ENCODE measurements at regions not wholly inside any gene's neighbourhood (a gene's known extent, or its start where the extent isn't known, plus 50 kb on each side); places are given as distances from the start of the nearest gene placed in this dataset.

- H3K27me3 ChIP-seq (ENCODE audit: control insufficient read depth in 1 of 2, insufficient read depth in 2 of 2, low read length in 2 of 2) = no peaks in the 10 kb centered on the region
- H3K4me1 ChIP-seq (ENCODE audit: insufficient read depth, low read length) = no peaks in the 10 kb centered on the region
- no peak overlapping the region for H3K9ac ChIP-seq (ENCODE audit: low read length)
- no peak overlapping the region for H3K27ac ChIP-seq (ENCODE audit: low read depth, low read length)
- no peaks in the 10 kb centered on the region for H3K9me3 ChIP-seq (ENCODE audit: low read length)
- H3K36me3 ChIP-seq (ENCODE audit: insufficient read depth, low read length) = no peaks in the 10 kb centered on the region
- H3K4me3 ChIP-seq (ENCODE audit: low read depth in 1 of 2, low read length in 2 of 2) = no peak overlapping the region
These were observed 374.8 kb upstream of the MYT1L start for GRCh38 chr2:2705871-2706270.

DNA sequence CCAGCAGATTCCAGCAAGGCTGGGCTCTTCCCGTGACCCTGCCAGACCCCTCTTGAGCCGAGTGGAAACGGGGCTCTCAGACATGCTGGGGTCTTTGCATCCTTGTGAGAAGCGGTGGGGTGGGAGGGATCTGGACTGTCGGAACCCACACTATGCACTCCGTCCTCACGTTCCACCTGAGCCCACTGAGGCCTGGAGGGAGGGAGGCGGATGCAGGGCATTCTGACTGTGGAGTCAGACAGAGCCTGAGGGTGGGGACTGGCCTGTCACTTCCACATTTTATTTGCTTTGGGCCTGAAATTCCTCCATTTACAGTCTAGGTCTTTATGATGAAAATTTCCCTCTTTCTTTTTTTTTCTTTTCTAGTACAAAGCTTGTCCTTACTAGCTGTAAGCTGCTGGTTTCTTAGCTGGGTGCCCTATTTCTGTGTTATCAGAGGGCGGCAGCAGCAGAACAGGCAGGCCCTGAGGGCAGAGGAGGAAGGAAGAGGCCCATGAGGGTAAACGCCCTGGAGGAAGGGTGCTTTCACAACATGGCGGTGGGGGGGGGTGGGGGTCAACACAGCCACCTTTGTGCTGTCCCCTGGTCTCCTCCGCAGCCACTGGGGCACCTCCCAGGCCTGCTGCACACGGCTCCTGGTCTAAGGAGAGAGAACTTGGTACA, 373.5 kb upstream of the MYT1L start:
- peaks cover 5% of the 10 kb centered on the region for H3K4me1 ChIP-seq (ENCODE audit: insufficient read depth, low read length)
- no peaks in the 10 kb centered on the region for H3K9me3 ChIP-seq (ENCODE audit: low read length)
- no peak overlapping the region for H3K27ac ChIP-seq (ENCODE audit: low read depth, low read length)
- no peak overlapping the region for H3K9ac ChIP-seq (ENCODE audit: low read length)
- H3K27me3 ChIP-seq (ENCODE audit: control insufficient read depth in 1 of 2, insufficient read depth in 2 of 2, low read length in 2 of 2) = no peaks in the 10 kb centered on the region
- no peaks in the 10 kb centered on the region for H3K36me3 ChIP-seq (ENCODE audit: insufficient read depth, low read length)
- no peak overlapping the region for H3K4me3 ChIP-seq (ENCODE audit: low read depth in 1 of 2, low read length in 2 of 2)

DNA sequence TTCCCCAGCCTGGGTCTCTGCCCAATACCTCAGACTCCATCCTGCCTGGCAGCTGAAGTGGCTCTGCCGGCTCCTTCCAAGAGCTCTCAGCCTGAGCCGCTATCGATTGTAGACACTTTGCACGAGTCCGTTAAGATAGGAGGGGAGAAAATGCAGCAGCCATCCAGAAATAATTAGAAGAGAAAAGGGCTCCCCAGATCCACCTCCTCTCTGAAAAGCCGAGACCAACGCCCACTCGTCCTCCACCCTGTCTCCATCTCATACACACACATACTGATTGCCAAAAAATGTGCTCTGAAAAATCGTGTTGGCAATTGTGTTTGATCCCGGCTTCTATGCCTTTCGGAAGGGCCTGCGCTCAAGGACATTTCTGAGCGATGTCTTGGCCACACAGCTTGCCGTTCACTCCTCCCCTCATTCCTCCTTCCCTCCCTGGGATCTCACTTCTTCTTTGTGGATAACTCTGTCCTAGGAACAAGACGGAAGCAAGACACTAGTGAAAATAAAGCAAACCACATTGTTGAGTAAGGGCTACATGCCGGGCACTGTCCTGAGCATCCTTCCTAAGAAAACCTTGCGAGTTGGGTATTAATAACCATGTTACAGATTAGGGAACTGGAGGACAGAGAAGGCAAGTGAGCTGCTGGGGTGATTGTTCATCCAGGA, 372.8 kb upstream of the MYT1L start:
- no peak overlapping the region for H3K9ac ChIP-seq (ENCODE audit: low read length)
- peaks cover 5% of the 10 kb centered on the region for H3K4me1 ChIP-seq (ENCODE audit: insufficient read depth, low read length)
- no peaks in the 10 kb centered on the region for H3K27me3 ChIP-seq (ENCODE audit: control insufficient read depth in 1 of 2, insufficient read depth in 2 of 2, low read length in 2 of 2)
- no peak overlapping the region for H3K4me3 ChIP-seq (ENCODE audit: low read depth in 1 of 2, low read length in 2 of 2)
- H3K36me3 ChIP-seq (ENCODE audit: insufficient read depth, low read length) = no peaks in the 10 kb centered on the region
- no peaks in the 10 kb centered on the region for H3K9me3 ChIP-seq (ENCODE audit: low read length)
- no peak overlapping the region for H3K27ac ChIP-seq (ENCODE audit: low read depth, low read length)

DNA sequence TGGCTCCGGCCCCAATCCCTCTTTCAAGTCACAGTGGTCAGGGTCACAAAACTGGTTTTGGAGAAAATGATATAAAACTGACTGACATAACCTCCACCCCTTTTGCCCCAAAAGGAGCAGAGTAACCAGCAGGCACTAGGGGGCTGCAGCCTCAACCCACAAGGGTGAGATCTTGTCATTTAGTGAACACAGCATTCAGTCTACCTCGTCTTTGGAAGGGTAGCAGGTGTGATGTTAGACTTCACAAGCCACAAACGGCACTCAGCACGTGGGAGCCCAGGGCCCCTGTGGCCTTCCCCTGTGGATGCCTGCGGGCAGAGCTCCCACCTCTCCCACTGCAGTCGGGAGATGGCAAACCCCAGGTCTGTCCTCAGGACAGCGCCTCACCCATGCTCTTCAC, 372.1 kb upstream of the MYT1L start:
- Histone ChIP-seq H3K4me1 (ENCODE audit: insufficient read depth, low read length) (peaks cover 5% of the 10 kb centered on the region), H3K9ac (ENCODE audit: low read length) (no peak overlapping the region), H3K27ac (ENCODE audit: low read depth, low read length) (no peak overlapping the region), H3K4me3 (ENCODE audit: low read depth in 1 of 2, low read length in 2 of 2) (no peak overlapping the region), H3K36me3 (ENCODE audit: insufficient read depth, low read length) (no peaks in the 10 kb centered on the region), H3K27me3 (ENCODE audit: control insufficient read depth in 1 of 2, insufficient read depth in 2 of 2, low read length in 2 of 2) (no peaks in the 10 kb centered on the region), H3K9me3 (ENCODE audit: low read length) (no peaks in the 10 kb centered on the region)

DNA sequence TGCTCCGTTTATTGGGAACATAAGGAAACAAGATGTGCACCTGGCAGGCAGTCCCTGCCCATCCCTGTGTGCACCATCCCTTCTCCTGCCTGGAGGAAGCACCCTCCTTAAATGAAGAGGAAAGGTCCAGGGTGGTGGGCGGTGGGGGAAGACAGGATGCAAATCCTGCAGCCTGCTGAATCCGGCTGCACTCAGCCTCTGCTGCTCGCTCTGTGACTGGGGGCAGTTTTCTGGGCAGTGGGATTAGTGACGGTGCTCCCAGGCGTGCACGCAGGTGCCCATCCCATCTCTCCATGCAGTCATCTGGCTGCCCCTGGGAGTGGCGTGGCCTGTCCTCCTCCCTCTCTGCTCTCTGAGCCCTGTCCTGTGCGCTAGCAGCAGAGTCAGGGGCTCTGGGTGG, 371.3 kb upstream of the MYT1L start:
- H3K4me3 ChIP-seq (ENCODE audit: low read depth in 1 of 2, low read length in 2 of 2) = no peak overlapping the region
- H3K36me3 ChIP-seq (ENCODE audit: insufficient read depth, low read length) = no peaks in the 10 kb centered on the region
- no peak overlapping the region for H3K9ac ChIP-seq (ENCODE audit: low read length)
- no peak overlapping the region for H3K27ac ChIP-seq (ENCODE audit: low read depth, low read length)
- no peaks in the 10 kb centered on the region for H3K9me3 ChIP-seq (ENCODE audit: low read length)
- peaks cover 5% of the 10 kb centered on the region for H3K4me1 ChIP-seq (ENCODE audit: insufficient read depth, low read length)
- H3K27me3 ChIP-seq (ENCODE audit: control insufficient read depth in 1 of 2, insufficient read depth in 2 of 2, low read length in 2 of 2) = no peaks in the 10 kb centered on the region

- H3K27me3 ChIP-seq (ENCODE audit: control insufficient read depth in 1 of 2, insufficient read depth in 2 of 2, low read length in 2 of 2) = no peaks in the 10 kb centered on the region
- no peak overlapping the region for H3K4me3 ChIP-seq (ENCODE audit: low read depth in 1 of 2, low read length in 2 of 2)
- no peak overlapping the region for H3K9ac ChIP-seq (ENCODE audit: low read length)
- peaks cover 5% of the 10 kb centered on the region for H3K4me1 ChIP-seq (ENCODE audit: insufficient read depth, low read length)
- no peaks in the 10 kb centered on the region for H3K36me3 ChIP-seq (ENCODE audit: insufficient read depth, low read length)
- H3K9me3 ChIP-seq (ENCODE audit: low read length) = no peaks in the 10 kb centered on the region
- H3K27ac ChIP-seq (ENCODE audit: low read depth, low read length) = no peak overlapping the region
These were observed 370.7 kb upstream of the MYT1L start for GRCh38 chr2:2701813-2702212.

DNA sequence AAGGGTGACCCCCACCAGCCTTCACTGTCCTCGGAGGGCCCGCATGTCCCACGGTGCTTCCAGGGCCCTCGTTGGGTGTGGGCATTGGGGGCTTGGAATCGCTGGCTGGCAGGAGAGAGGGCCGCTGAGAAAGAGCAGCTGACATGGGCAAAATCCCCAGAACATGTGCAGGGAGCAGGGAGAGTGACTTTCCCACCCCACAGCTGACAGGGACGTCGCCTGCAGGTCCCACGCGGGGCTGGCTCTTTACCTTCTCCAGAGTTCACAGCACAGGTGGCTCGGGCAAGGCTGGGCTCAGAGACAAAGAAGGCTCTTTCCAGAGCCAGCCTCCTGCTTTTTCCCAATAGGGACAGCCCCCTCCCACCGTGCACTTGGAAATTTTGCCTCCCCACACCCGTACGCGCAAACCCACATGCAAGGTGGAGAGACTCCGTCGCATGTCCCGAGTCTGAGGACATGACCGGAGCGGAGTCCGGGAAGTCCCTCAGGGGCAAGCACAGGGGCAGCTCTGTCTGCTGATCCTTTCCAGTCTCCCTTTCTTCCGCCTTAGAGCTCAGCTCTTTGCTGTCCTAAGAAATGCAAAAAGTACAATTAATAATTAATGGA, 370.2 kb upstream of the MYT1L start:
- no peak overlapping the region for H3K9ac ChIP-seq (ENCODE audit: low read length)
- H3K27ac ChIP-seq (ENCODE audit: low read depth, low read length) = no peak overlapping the region
- H3K36me3 ChIP-seq (ENCODE audit: insufficient read depth, low read length) = no peaks in the 10 kb centered on the region
- H3K9me3 ChIP-seq (ENCODE audit: low read length) = no peaks in the 10 kb centered on the region
- H3K4me3 ChIP-seq (ENCODE audit: low read depth in 1 of 2, low read length in 2 of 2) = no peak overlapping the region
- H3K4me1 ChIP-seq (ENCODE audit: insufficient read depth, low read length) = peaks cover 5% of the 10 kb centered on the region
- no peaks in the 10 kb centered on the region for H3K27me3 ChIP-seq (ENCODE audit: control insufficient read depth in 1 of 2, insufficient read depth in 2 of 2, low read length in 2 of 2)

DNA sequence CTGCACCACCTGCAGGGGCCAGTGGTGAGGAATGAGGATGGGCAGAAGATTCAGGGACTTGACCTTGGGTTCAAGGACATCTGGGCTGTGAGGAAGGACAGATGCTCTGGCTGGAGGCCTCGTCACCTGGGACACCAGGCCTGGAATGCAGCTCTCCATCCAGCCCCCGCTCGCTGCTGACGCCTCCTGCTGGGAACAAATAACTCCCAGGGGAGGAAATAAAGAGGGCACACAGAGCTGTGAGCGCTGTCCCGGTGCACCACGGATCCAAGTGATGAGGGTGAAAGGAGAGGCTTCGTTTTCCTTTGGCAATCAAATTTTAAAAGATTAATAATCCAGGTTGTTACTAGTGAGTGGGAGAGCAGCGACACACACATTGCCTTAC, 368.0 kb upstream of the MYT1L start:
- Histone ChIP-seq H3K4me3 (ENCODE audit: low read depth in 1 of 2, low read length in 2 of 2) (no peak overlapping the region), H3K27me3 (ENCODE audit: control insufficient read depth in 1 of 2, insufficient read depth in 2 of 2, low read length in 2 of 2) (no peaks in the 10 kb centered on the region), H3K9ac (ENCODE audit: low read length) (no peak overlapping the region), H3K9me3 (ENCODE audit: low read length) (no peaks in the 10 kb centered on the region), H3K36me3 (ENCODE audit: insufficient read depth, low read length) (no peaks in the 10 kb centered on the region), H3K4me1 (ENCODE audit: insufficient read depth, low read length) (peaks cover 5% of the 10 kb centered on the region), H3K27ac (ENCODE audit: low read depth, low read length) (no peak overlapping the region)

DNA sequence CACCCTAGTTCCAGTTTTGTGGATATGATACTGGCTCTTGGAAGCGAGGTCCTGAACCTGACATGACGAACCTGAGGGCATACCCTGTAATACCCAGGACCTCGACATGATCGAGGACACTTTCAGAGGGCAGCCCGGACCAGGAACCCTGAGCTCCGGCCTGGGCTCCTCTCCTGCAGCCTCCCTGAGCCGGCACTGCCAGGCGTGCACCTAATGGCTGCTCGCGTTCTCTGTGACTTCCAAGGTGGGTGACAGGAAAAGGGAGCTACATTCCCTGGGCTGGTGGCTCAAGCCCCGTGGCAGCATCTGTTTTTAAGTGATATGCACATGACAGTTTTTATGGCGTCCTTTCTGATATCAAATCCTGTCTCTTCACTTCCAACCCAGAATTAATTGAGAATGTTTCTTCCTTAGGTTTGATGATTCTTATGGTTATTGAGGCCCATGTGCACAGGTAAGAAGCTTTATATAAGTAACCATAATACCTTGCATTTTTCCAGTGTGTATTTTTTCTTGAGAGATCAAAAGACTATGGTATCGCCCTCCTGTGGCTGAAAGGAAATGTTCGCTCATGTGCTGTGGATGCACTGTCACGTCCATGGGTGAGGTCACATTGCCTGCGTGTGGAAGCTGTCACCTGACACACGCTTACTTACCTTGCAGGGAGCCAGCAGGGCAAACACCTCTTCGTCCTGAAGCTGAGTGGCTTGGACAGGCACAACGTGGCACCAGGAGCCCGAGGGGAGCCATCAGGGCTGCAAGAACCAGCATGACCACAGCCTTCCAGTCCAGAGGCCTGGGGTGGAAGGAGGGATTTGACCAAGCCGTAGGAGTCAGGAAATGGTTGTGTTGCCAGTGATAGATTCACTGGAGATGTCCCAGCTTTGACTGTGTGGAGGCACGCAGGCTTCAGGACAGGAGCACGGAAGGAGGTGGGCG, 367.4 kb upstream of the MYT1L start:
- Histone ChIP-seq H3K36me3 (ENCODE audit: insufficient read depth, low read length) (no peaks in the 10 kb centered on the region), H3K9ac (ENCODE audit: low read length) (no peak overlapping the region), H3K4me1 (ENCODE audit: insufficient read depth, low read length) (peaks cover 5% of the 10 kb centered on the region), H3K4me3 (ENCODE audit: low read depth in 1 of 2, low read length in 2 of 2) (no peak overlapping the region), H3K27ac (ENCODE audit: low read depth, low read length) (no peak overlapping the region), H3K9me3 (ENCODE audit: low read length) (no peaks in the 10 kb centered on the region), H3K27me3 (ENCODE audit: control insufficient read depth in 1 of 2, insufficient read depth in 2 of 2, low read length in 2 of 2) (no peaks in the 10 kb centered on the region)

DNA sequence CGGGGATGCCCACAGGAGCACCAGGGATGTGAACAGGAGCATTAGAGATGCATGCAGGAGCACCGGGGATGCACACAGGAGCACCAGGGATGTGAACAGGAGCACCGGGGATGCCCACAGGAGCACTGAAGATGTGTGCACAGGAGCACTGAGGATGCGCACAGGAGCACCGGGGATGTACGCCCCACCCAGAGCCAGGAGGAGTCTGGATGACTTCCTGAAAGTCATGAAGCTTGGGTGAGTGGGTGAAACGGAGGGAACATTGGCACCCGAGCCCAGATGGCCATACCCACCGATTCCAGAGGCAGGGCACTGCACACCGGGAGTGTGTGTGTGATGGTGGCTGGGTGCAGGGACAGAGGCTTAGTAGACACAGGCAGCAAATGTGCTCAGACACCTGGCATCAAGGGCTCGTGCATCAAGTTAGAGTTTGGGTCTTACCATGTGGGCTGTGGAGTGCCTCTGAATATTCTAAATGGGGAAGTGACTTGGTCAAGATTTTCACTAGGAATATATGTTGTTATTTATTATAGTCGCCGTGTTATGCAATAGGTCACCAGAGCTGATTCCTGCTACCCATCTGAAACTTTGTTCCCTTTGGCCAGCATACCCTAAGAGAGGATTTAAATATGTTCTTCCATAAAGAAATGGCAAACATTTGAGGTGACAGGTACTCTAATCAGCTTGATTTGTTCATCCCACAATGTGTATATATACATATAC, 365.8 kb upstream of the MYT1L start:
- Histone ChIP-seq H3K9ac (ENCODE audit: low read length) (no peak overlapping the region), H3K27me3 (ENCODE audit: control insufficient read depth in 1 of 2, insufficient read depth in 2 of 2, low read length in 2 of 2) (no peaks in the 10 kb centered on the region), H3K9me3 (ENCODE audit: low read length) (no peaks in the 10 kb centered on the region)

GRCh38 chr2:2696325-2696724, 365.2 kb upstream of the MYT1L start:
- H3K27ac ChIP-seq (ENCODE audit: low read depth, low read length) = no peak overlapping the region
- no peak overlapping the region for H3K9ac ChIP-seq (ENCODE audit: low read length)
- H3K9me3 ChIP-seq (ENCODE audit: low read length) = no peaks in the 10 kb centered on the region
- no peaks in the 10 kb centered on the region for H3K36me3 ChIP-seq (ENCODE audit: insufficient read depth, low read length)
- H3K4me1 ChIP-seq (ENCODE audit: insufficient read depth, low read length) = peaks cover 5% of the 10 kb centered on the region
- H3K4me3 ChIP-seq (ENCODE audit: low read depth in 1 of 2, low read length in 2 of 2) = no peak overlapping the region
- no peaks in the 10 kb centered on the region for H3K27me3 ChIP-seq (ENCODE audit: control insufficient read depth in 1 of 2, insufficient read depth in 2 of 2, low read length in 2 of 2)

More for the DNA sequence above, 365.8 kb upstream of the MYT1L start:
- Histone ChIP-seq H3K36me3 (ENCODE audit: insufficient read depth, low read length) (no peaks in the 10 kb centered on the region), H3K4me3 (ENCODE audit: low read depth in 1 of 2, low read length in 2 of 2) (no peak overlapping the region), H3K27ac (ENCODE audit: low read depth, low read length) (no peak overlapping the region), H3K4me1 (ENCODE audit: insufficient read depth, low read length) (peaks cover 5% of the 10 kb centered on the region)

Measured in muscle layer of colon (tissue), 2 donors.